CD4-positive, alpha-beta T cell treated with Interleukin-12 subunit alpha and Interleukin-12 subunit beta, for 1 hour (primary cell): ENCODE measurements at regions not wholly inside any gene's neighbourhood (a gene's known extent, or its start where the extent isn't known, plus 50 kb on each side); places are given as distances from the start of the nearest gene placed in this dataset.

Experiments
- DNase-seq: peaks from one replicate; pipeline ENCODE4 v3.0.0-alpha.2; 2020

DNA sequence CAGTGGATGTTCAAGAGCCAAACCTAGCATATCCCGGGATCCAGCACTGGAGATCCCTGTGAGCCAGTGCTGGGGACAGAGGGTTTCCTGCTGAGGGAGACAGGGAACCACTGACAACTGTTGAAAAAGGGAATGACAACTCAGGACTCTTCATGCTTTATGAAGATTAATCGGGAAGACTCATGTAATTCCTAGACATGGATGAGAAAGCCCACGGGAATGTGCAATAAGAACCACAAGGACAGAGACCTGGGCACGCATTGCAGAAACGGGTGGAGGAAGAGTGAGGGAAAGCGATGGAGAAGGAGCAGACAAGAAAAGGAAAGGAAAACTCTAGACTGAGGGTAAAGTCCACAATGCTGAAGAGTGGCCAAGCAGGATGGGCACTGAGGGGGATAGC is 296.0 kb downstream of the PCNX1 start:
- DNase-seq = no peak

- no peak for DNase-seq
These were observed 297.0 kb downstream of the PCNX1 start for GRCh38 chr14:71204231-71204630.

DNA sequence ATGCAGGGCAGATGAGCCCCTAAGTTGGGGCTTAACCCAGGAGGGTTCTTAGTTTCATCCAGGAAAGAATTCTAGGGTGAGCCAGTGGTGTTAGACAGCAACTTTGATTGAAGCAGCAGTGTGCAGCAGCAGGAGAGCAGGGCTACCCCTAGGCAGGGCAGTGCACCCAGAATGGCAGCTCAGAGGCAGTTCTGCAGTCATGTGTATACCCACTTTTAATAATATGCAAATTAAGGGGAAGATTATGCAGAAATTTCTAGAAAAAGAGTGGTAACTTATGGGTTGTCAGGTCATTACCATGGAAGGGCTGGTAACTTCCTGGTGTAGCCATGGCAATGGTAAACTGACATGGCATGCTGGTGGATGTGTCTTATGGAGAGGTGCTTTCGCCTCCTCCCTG is 297.5 kb downstream of the PCNX1 start:
- DNase-seq = no peak

DNA sequence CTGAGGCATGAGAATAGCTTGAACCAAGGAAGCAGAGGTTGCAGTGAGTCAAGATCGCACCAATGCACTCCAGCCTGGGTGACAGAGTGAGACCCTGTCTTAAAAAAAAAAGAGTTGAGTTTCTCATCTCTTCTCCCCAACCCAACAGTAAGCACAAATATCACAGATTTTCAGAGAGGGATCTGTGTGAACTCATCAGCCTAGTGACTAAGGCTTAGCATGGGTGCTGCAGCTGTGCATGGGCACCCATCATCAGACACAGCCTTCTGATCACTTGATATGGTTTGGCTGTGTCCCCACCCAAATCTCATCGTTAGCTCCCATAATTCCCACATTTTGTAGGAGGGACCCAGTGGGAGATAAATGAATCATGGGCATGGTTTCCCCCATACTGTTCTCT is 298.9 kb downstream of the PCNX1 start:
- no peak for DNase-seq

DNA sequence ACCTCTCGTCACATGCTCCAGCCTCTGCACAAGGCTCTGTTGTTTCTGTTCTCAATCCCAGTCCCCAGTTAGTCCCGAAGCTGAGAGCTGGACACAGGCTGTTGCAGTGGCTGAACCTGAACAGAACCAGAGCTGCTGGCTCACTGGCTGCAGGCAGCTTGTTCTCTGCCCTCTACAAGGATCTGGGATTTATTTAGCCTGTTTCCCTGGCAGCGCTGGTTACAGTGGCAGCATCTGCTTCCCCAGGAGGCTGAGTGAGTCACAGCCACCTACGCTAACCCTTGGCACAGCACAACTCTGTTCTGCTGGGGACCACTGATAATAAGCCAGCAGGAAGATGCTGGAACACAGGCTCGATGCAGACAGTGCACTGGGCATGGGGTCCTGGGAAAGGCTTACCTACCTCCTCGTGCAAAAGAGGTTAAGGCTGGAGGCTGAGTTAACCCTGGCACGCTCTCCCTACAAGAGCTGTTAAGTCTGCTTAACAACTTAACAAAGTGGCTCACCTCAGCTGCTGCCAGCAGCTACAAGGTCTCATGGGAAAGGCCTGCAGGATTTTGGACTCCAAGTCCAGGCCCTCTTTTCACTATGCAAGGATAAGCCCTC is 299.6 kb downstream of the PCNX1 start:
- DNase-seq = no peak

GRCh38 chr14:71208702-71209357 is 301.6 kb downstream of the PCNX1 start:
- DNase-seq = no peak

DNA sequence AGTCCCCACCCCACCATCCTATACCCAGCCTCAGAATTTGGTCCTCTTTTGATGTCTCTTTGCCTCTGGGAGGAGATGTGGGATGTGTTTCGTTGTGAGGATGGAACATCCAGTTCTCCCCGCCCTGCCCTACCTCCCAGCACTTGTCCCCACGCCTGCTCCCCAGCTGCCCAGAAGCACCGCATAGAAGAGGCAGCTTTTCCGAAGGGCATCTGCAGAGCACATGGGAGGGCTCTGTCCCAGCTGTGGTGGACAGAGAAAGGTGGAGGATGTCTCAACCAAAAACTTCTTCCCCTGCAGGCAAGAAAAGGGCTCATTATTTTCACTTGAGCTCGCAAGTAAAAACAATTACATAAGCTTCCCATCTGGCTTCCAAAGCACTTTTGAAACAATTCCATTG is 302.6 kb downstream of the PCNX1 start:
- no peak for DNase-seq

GRCh38 chr14:71212093-71212492 is 304.8 kb downstream of the PCNX1 start:
- no peak for DNase-seq

DNA sequence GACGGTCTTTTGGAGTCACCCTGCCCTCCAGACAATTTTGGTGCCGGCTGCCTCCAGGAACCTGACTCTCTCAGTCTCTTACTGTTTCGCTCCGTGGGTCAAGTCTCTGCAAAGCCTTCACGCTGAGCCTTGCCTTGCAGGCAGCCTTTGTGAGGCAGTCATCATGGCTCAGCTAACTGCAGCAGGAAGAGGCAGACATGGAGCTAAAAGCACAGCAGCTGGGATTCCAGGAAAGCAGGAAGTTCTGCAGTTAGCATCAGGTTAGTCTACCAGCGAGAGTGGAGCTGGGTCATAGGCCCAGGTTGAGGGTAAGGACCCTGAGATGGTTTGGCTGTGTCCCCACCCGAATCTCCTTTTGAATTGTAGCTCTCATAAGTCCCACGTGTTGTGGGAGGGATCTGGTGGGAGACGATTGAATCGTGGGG is 305.4 kb downstream of the PCNX1 start:
- DNase-seq = no peak

- no peak for DNase-seq
These were observed 307.0 kb downstream of the PCNX1 start for GRCh38 chr14:71214241-71214640.

DNA sequence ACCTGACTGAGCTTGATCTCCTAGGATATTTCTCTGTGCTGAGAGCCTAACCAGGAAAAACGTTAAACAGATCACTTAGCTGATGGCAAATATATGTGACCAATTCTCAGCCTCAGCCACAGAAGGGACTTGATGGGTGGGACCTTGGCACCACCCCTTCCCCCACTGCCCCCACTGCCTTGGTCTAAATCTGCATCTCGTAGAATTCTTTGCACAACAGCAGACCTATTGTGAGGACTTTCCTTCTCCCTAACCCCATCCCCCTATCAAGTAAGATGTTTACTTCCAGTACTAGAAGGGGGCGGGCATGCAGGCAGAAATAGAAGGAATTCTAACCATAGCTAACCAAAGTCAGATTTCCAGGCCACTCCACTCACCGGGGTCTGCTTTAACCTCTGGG is 313.2 kb downstream of the PCNX1 start:
- DNase-seq = no peak

DNA sequence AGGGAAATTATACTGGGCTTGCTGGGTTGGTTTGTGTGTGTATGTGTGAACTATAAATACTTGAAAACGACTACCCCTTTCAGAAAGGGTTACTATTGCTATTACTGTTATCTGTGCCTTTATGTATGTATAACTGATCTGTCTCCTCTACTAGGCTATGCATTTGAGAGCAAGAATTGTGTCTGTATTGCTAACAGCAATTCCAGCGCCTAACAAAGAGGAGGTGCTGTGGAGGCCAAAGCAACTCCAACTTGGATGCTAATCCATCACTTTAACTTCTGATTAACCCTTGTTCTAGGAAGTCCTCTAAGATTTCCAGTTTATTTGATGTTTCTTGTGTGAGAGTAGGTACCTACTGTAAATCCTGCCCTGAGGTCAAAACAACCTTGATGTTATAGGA is 313.9 kb downstream of the PCNX1 start:
- no peak for DNase-seq

- no peak for DNase-seq
These were observed 317.9 kb downstream of the PCNX1 start for GRCh38 chr14:71225113-71225512.

GRCh38 chr14:71228711-71229110 is 321.5 kb downstream of the PCNX1 start:
- DNase-seq = no peak

GRCh38 chr14:71229875-71230274 is 322.6 kb downstream of the PCNX1 start:
- DNase-seq = no peak

DNA sequence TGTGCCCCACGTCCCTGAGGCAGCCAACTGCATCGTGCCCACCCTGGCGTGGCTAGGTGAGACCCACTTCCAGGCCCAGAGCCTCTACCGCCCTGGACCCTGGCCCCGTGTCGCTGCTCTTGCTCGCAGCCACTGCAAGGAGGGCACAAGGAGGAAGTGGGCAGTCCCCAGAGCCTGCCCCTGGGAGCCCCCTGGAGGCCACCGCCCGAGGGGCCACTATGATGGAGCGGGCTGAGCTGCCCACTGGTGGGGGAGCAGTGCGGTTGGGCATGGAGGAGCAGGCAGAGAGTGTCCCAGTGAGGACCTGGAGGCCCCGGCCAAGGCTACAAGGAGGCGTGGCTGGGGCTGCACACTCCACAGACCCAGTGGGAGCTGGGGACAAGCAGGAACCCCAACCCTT is 323.6 kb downstream of the PCNX1 start:
- DNase-seq = no peak

GRCh38 chr14:71231521-71232393 is 324.5 kb downstream of the PCNX1 start:
- no peak for DNase-seq

- no peak for DNase-seq
These were observed 325.2 kb downstream of the PCNX1 start for GRCh38 chr14:71232506-71232905.

DNA sequence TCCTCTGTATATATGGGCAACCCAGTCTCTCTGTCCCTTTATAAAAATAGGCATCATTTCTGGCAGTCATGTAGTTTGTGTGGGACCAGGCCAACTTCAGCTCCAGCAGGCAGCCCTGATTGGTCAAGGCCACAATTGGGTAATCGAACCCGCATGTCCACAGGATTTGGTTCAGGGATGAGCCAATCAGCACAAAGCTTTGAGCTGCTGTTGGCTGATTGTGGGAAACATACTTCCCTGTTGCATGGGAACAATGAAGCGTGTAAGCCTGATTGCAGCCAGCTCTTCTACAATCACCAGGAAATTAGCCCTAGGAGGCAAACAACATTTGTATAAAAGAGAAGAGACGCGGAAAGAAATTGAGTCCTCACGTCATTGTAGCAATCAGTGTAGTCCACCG is 328.6 kb downstream of the PCNX1 start:
- DNase-seq = no peak

GRCh38 chr14:71236487-71236886 is 329.2 kb downstream of the PCNX1 start:
- DNase-seq = no peak

GRCh38 chr14:71237556-71237955 is 330.3 kb downstream of the PCNX1 start:
- no peak for DNase-seq

DNA sequence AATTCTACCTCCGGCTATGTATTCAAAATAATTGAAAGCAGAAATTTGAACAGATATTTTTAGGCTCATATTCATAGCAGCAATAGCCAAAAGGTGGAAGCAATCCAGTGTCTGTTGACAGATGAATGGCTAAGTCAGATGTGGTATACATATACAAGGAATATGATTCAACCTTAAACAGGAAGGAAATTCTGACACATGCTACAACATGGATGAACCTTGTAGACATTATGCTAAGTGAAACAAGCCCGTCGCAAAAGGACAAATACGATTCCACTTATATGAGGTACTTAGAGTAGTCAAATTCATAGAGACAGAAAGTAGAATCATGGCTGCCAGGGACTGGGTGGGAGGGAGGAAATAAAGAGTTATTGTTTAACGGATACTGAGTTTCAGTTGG is 331.6 kb downstream of the PCNX1 start:
- DNase-seq = no peak

- DNase-seq = no peak
These were observed 332.9 kb downstream of the PCNX1 start for GRCh38 chr14:71240171-71240570.

DNA sequence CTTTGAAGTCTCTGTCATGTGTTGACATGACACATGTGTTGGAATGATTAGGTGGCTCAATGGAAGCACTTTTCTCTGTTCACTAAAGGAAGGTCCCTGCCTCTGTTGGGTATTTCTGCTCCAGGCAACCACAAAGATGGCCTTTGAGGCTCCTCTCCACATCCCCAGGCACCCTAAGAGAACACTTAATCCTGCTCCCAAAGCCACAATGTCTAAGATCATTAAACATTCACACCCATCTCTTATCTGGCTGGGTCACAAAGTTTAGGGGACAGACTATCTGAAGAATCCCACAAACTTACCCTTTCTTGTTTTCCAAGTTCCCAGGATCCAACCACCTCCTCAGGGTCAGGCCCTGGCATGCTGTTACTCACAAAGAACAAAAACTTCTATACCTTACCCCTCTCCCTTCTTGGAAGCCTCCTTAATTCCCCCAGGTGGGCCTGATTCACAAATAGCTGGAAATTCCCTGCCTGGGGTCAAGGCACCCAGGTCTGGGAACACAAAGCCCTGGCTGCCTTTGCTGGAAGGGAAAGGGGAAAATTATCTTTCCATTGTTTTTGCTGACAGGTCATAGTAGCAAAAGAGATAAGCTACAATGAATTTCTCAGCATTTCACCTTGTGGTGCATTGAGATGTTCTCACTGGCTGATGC is 333.7 kb downstream of the PCNX1 start:
- no peak for DNase-seq
